H1 (cell line): ENCODE measurements at regions not wholly inside any gene's neighbourhood (a gene's known extent, or its start where the extent isn't known, plus 50 kb on each side); places are given as distances from the start of the nearest gene placed in this dataset.

Experiments
- CTCF ChIA-PET: fragments of 300-600 bp; sonication (Branson Sonifier 250); formaldehyde crosslinking; loops from one replicate; lab custom pipeline; 2021; ENCODE audit not compliant: partially characterized antibody; lab: Charles Lee
- POLR2A ChIA-PET: fragments of 300-600 bp; sonication (Branson Sonifier 250); formaldehyde crosslinking; loops from one replicate; lab custom pipeline; 2021; ENCODE audit warnings: inconsistent platforms; ENCODE audit not compliant: partially characterized antibody; lab: Charles Lee
- DNase-seq, 2 experiments: peaks; one replicate each; pipeline versions ENCODE4 v3.0.0 to v3.0.0-alpha.2; 2010 to 2022; ENCODE audit warnings: low spot score in 2 of 2, low read depth in 1 of 2, mixed read lengths in 1 of 2
- FAIRE-seq: peaks from 2 replicates; lab custom pipeline; 2011; peaks lifted over from hg19 to GRCh38; lab: Jason Lieb, UNC
- H2AFZ ChIP-seq: 2 replicates; pipeline ENCODE4 v1.8.1; 2012; ENCODE audit warnings: low read length, inconsistent platforms
- H2AK5ac ChIP-seq: 2 replicates; pipeline ENCODE4 v1.6.1; 2013; ENCODE audit warnings: low read depth, low read length
- H2BK120ac ChIP-seq: replicated peaks from 2 replicates; pipeline ENCODE3; 2013; ENCODE audit warnings: low read depth, low read length, inconsistent platforms
- H2BK12ac ChIP-seq: 2 replicates; pipeline ENCODE4 v1.6.1; 2013; ENCODE audit warnings: low read depth, low read length
- H2BK15ac ChIP-seq: 2 replicates; pipeline ENCODE4 v1.6.1; 2013; ENCODE audit warnings: low read length
- H2BK20ac ChIP-seq: 2 replicates; pipeline ENCODE4 v1.6.1; 2013; ENCODE audit warnings: low read length
- H2BK5ac ChIP-seq: 2 replicates; pipeline ENCODE4 v1.6.1; 2013; ENCODE audit warnings: low read depth, low read length
- H3K14ac ChIP-seq: 2 replicates; pipeline ENCODE4 v1.6.1; 2013; ENCODE audit warnings: inconsistent platforms; ENCODE audit not compliant: insufficient read length
- H3K18ac ChIP-seq: 2 replicates; pipeline ENCODE4 v1.6.1; 2013; ENCODE audit warnings: low read length; ENCODE audit errors: extremely low read depth
- H3K23ac ChIP-seq: 2 replicates; pipeline ENCODE4 v1.6.1; 2013; ENCODE audit warnings: inconsistent platforms; ENCODE audit not compliant: insufficient read length
- H3K23me2 ChIP-seq: 2 replicates; pipeline ENCODE4 v1.6.1; 2013; ENCODE audit warnings: low read depth, low read length
- H3K27ac ChIP-seq: 2 replicates; pipeline ENCODE4 v1.6.1; 2011; ENCODE audit warnings: low read depth, low read length, inconsistent platforms
- H3K27me3 ChIP-seq, 4 experiments: replicated peaks in 1 of 4; 1 replicate in 1 of 4; 2 replicates in 3 of 4; pipeline versions ENCODE4 v1.6.1 to v1.8.1; 2011 to 2013; ENCODE audit warnings: low read length in 3 of 4, mild to moderate bottlenecking in 3 of 4, inconsistent platforms in 2 of 4, mixed read lengths in 2 of 4, moderate library complexity in 1 of 4; ENCODE audit not compliant: control insufficient read depth in 3 of 4, insufficient read depth in 3 of 4; ENCODE audit errors: extremely low read depth in 1 of 4
- H3K36me3 ChIP-seq, 4 experiments: 2 replicates each; pipeline versions ENCODE4 v1.6.1 to v1.8.1; 2011 to 2013; ENCODE audit warnings: mild to moderate bottlenecking in 4 of 4, low read length in 3 of 4, moderate library complexity in 2 of 4, control low read depth in 1 of 4, inconsistent platforms in 1 of 4; ENCODE audit not compliant: insufficient read depth in 4 of 4, control insufficient read depth in 2 of 4
- H3K4ac ChIP-seq: replicated peaks from 2 replicates; pipeline ENCODE3; 2013; ENCODE audit warnings: low read length, low read depth, mixed read lengths, inconsistent platforms; ENCODE audit not compliant: insufficient read length
- H3K4me1 ChIP-seq, 4 experiments: replicated peaks in 1 of 4; 1 replicate in 1 of 4; 2 replicates in 3 of 4; pipeline versions ENCODE4 v1.6.1 to v1.8.1; 2011 to 2013; ENCODE audit warnings: low read length in 3 of 4, inconsistent platforms in 2 of 4, mixed read lengths in 1 of 4; ENCODE audit not compliant: insufficient read depth in 4 of 4, control insufficient read depth in 3 of 4
- H3K4me2 ChIP-seq, 2 experiments: 2 replicates each; pipeline versions ENCODE4 v1.6.1 to v1.8.1; 2011 to 2013; ENCODE audit warnings: low read depth in 2 of 2, low read length in 2 of 2, control low read depth in 1 of 2, inconsistent platforms in 1 of 2, mild to moderate bottlenecking in 1 of 2; ENCODE audit not compliant: insufficient read depth in 1 of 2
- H3K4me3 ChIP-seq, 4 experiments: fragments of 200-600, 300-600 bp in 1 of 4; sonication (generic), shearing (Covaris generic), sonication (Bioruptor Twin) in 1 of 4; 2 replicates each; pipeline versions ENCODE4 v1.5.1 to v1.8.1; 2011 to 2016; ENCODE audit warnings: low read length in 4 of 4, low read depth in 3 of 4, control low read depth in 2 of 4, inconsistent platforms in 2 of 4, mild to moderate bottlenecking in 2 of 4, mixed read lengths in 1 of 4, moderate library complexity in 1 of 4; ENCODE audit not compliant: insufficient read depth in 2 of 4; ENCODE audit errors: extremely low read depth in 1 of 4
- H3K56ac ChIP-seq: replicated peaks from 2 replicates; pipeline ENCODE3; 2013; ENCODE audit warnings: low read depth, mild to moderate bottlenecking, mixed read lengths, low read length, inconsistent platforms; ENCODE audit not compliant: insufficient read length
- H3K79me1 ChIP-seq: 2 replicates; pipeline ENCODE4 v1.6.1; 2013; ENCODE audit warnings: low read depth, low read length, control low read depth
- H3K79me2 ChIP-seq, 2 experiments: 2 replicates each; pipeline versions ENCODE4 v1.6.1 to v1.8.1; 2012 to 2013; ENCODE audit warnings: low read length in 2 of 2, mild to moderate bottlenecking in 2 of 2, inconsistent platforms in 1 of 2; ENCODE audit not compliant: insufficient read depth in 2 of 2, control insufficient read depth in 1 of 2
- H3K9ac ChIP-seq, 4 experiments: replicated peaks in 1 of 4; 1 replicate in 1 of 4; 2 replicates in 3 of 4; pipeline versions ENCODE4 v1.6.1 to v1.8.1; 2011 to 2013; ENCODE audit warnings: low read depth in 3 of 4, low read length in 3 of 4, control low read depth in 2 of 4, mild to moderate bottlenecking in 2 of 4, moderate library complexity in 2 of 4, inconsistent platforms in 1 of 4; ENCODE audit errors: extremely low read depth in 1 of 4
- H3K9me3 ChIP-seq, 2 experiments: 2 replicates each; pipeline versions ENCODE4 v1.6.1 to v1.8.1; 2012 to 2013; ENCODE audit warnings: mild to moderate bottlenecking in 2 of 2, moderate library complexity in 2 of 2, control low read depth in 1 of 2, inconsistent platforms in 1 of 2, low read depth in 1 of 2, low read length in 1 of 2, mixed read lengths in 1 of 2; ENCODE audit not compliant: insufficient read depth in 2 of 2
- H4K20me1 ChIP-seq, 2 experiments: replicated peaks in 1 of 2; 2 replicates each; pipeline versions ENCODE3 to v1.8.1; 2011 to 2013; ENCODE audit warnings: inconsistent platforms in 2 of 2, low read length in 2 of 2, mild to moderate bottlenecking in 1 of 2; ENCODE audit not compliant: insufficient read depth in 2 of 2, control insufficient read depth in 1 of 2
- H4K5ac ChIP-seq: 2 replicates; pipeline ENCODE4 v1.6.1; 2013; ENCODE audit warnings: low read length, low read depth, mixed read lengths, inconsistent platforms; ENCODE audit not compliant: insufficient read length
- H4K8ac ChIP-seq: 2 replicates; pipeline ENCODE4 v1.8.0; 2013; ENCODE audit warnings: mild to moderate bottlenecking, moderate library complexity, low read length, inconsistent platforms; ENCODE audit not compliant: insufficient read depth; ENCODE audit errors: extremely low read depth
- H4K91ac ChIP-seq: replicated peaks from 2 replicates; pipeline ENCODE3; 2013; ENCODE audit warnings: low read length, mixed read lengths, inconsistent platforms; ENCODE audit not compliant: insufficient read length
- ATF3 ChIP-seq: IDR thresholded peaks from 2 replicates; pipeline ENCODE4 v1.6.1; 2011; ENCODE audit warnings: low read depth, mild to moderate bottlenecking, low read length; ENCODE audit not compliant: insufficient read depth
- CBX8 ChIP-seq: fragments of 300-800, 300-1000 bp; sonication (generic); IDR thresholded peaks from 2 replicates; pipeline ENCODE4 v1.7.1; 2016; ENCODE audit warnings: low read depth, low read length, borderline replicate concordance
- CHD2 ChIP-seq: IDR thresholded peaks from 2 replicates; pipeline ENCODE4 v1.6.1; 2012; ENCODE audit warnings: low read length, improper control_type of control experiment
- HDAC2 ChIP-seq, 2 experiments: fragments of 300-600 bp in 1 of 2; sonication (generic) in 1 of 2; IDR thresholded peaks; 2 replicates each; pipeline ENCODE4 v1.6.1; 2011 to 2012; ENCODE audit warnings: low read depth in 2 of 2, low read length in 2 of 2, mild to moderate bottlenecking in 2 of 2, moderate library complexity in 2 of 2, borderline replicate concordance in 1 of 2, inconsistent platforms in 1 of 2
- KDM5A ChIP-seq: fragments of 200-600 bp; IDR thresholded peaks from 2 replicates; pipeline ENCODE4 v1.7.1; 2012; ENCODE audit warnings: mild to moderate bottlenecking, low read length, inconsistent platforms, mixed read lengths
- RNF2 ChIP-seq: fragments of 200-900, 300-1000 bp; sonication (generic); IDR thresholded peaks from 2 replicates; pipeline ENCODE4 v1.7.1; 2016; ENCODE audit warnings: borderline replicate concordance, low read depth, mild to moderate bottlenecking, antibody characterized with exemption, low read length; ENCODE audit not compliant: poor library complexity, severe bottlenecking; ENCODE audit errors: missing control alignments
- WGBS, 2 experiments: shearing (Covaris generic) in 1 of 2; methylation state at CpG; one replicate each; pipeline versions ENCODE4 v1.1.6 to v1.1.7; 2013 to 2015; ENCODE audit warnings: low lambda C conversion rate in 2 of 2, mixed read lengths in 2 of 2, inconsistent platforms in 1 of 2, low coverage in 1 of 2, missing lambda C conversion rate in 1 of 2; ENCODE audit not compliant: insufficient replicate concordance in 2 of 2, insufficient coverage in 1 of 2, insufficient read length in 1 of 2; ENCODE audit errors: extremely low coverage in 1 of 2, missing lambda C conversion rate in 1 of 2; 5-methylcytosine and 5-hydroxymethylcytosine counted together

DNA sequence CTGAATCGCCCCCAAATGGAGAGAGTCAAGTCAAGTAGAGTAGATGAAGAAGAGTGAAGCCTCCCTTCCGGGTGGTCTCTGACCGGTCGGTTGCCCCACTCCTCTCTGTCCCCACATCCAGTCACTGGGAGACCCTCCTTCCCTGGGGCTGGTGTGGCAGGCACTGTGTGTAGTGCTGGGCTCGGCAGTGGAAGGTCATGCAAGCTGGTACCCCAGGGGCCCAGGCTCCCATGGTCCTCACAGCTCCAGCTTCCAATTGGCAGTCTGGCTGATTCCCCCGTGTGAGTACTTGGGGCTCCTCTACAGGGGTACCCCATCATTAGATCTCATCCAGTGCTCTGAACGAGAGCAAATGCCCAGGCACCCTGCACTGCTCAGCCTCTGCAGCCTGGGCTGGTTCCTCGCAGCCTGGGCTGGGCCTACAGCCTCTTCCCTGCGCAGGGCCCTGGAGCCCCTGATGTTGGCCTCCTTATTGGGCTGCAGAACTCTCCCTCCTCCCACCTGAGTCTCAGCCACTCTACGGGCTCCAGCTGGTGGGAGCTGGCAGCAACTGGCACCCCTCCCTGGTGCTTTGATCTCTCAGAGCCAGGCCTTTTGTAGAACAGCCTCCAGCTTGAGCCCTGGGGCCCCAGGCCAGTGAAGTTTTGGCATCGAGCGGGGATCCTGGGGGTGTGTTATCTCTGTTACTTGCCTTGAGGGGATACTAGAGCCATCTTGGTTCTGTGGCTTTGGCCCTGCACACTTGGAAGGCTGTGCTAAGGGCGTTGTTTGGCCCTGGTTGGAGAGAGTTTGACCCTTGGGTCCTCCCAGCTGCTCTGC, 187.8 kb upstream of the HDAC4 start:
- no peak for DNase-seq
- Histone ChIP-seq H3K9ac (no peak overlapping the region), H2BK12ac (no peak overlapping the region), H4K8ac (peak overlapping the region; percentile 60; the same call in 1 of the 2 replicates), H2BK120ac (no peak overlapping the region), H3K27me3 (no peaks in the 10 kb centered on the region), H3K4me2 (no peak overlapping the region), H3K4ac (no peak overlapping the region), H3K27ac (no peak overlapping the region), H3K23ac (no peak overlapping the region), H3K4me1 (no peaks in the 10 kb centered on the region), H3K18ac (no peak overlapping the region), H3K4me3 (no peak overlapping the region), H3K56ac (no peak overlapping the region), H2BK15ac (no peak overlapping the region), H2BK20ac (no peak overlapping the region), H2AK5ac (no peak overlapping the region), H3K79me2 (no peaks in the 10 kb centered on the region), H2BK5ac (no peak overlapping the region), H3K14ac (no peak overlapping the region), H3K23me2 (no peaks in the 10 kb centered on the region), H4K91ac (no peak overlapping the region), H3K79me1 (no peaks in the 10 kb centered on the region), H3K36me3 (no peaks in the 10 kb centered on the region), H3K9me3 (peaks cover 13 to 16% of the 10 kb centered on the region in 2 experiments), H4K20me1 (no peaks in the 10 kb centered on the region), H2AFZ (no peak overlapping the region), H4K5ac (no peak overlapping the region)
- ChIA-PET CTCF (no interaction called here), POLR2A (no interaction called here)
- no peak for FAIRE-seq
- TF ChIP-seq ATF3 = no peak
- TF ChIP-seq RNF2 = no peak
- no peak for TF ChIP-seq HDAC2 (IDR thresholded peaks at IDR 0.05; ENCODE audit: borderline replicate concordance in 1 of 2, low read depth in 2 of 2, low read length in 2 of 2)
- TF ChIP-seq KDM5A = no peak
- TF ChIP-seq CHD2 = no peak
- no peak for TF ChIP-seq CBX8
- WGBS, 2 experiments = 94% methylated on average over 13 of the region's 13 CpGs; no CpG with 5 or more reads in 1 of the 2 experiments
